ENCODE measurements at regions not wholly inside any gene's neighbourhood (a gene's known extent, or its start where the extent isn't known, plus 50 kb on each side); places are given as distances from the start of the nearest gene placed in this dataset.

DNA sequence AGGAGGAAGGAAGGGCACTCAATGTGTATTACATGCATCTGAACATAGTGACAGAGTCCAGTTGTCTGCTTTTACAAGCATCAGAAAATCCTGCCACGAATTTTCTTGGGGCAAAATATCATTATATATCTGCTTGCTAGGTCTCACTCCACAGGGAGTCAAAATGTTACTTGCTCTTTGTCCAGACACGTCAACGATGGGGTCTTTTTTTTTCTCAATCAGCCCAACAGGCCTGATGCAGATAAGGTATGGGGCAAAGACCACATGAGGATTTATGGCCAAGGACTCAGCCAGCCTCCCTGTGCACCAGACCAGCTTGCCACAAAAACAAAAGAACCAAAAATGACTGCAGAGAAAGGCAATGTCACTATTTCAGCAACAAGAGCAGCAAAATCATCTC lies 323.4 kb upstream of the PKDCC start:
- no peak overlapping the region for H3K4me3 ChIP-seq (replicated peaks in 1 of 2; ENCODE audit: low read depth in 2 of 2, low read length in 2 of 2)
- no peak for DNase-seq (ENCODE audit: low read depth in 2 of 2)
- TF ChIP-seq, protein P1, sequence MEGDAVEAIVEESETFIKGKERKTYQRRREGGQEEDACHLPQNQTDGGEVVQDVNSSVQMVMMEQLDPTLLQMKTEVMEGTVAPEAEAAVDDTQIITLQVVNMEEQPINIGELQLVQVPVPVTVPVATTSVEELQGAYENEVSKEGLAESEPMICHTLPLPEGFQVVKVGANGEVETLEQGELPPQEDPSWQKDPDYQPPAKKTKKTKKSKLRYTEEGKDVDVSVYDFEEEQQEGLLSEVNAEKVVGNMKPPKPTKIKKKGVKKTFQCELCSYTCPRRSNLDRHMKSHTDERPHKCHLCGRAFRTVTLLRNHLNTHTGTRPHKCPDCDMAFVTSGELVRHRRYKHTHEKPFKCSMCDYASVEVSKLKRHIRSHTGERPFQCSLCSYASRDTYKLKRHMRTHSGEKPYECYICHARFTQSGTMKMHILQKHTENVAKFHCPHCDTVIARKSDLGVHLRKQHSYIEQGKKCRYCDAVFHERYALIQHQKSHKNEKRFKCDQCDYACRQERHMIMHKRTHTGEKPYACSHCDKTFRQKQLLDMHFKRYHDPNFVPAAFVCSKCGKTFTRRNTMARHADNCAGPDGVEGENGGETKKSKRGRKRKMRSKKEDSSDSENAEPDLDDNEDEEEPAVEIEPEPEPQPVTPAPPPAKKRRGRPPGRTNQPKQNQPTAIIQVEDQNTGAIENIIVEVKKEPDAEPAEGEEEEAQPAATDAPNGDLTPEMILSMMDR (IDR thresholded peaks at IDR 0.05; ENCODE audit: low read depth, low read length): no peak

DNA sequence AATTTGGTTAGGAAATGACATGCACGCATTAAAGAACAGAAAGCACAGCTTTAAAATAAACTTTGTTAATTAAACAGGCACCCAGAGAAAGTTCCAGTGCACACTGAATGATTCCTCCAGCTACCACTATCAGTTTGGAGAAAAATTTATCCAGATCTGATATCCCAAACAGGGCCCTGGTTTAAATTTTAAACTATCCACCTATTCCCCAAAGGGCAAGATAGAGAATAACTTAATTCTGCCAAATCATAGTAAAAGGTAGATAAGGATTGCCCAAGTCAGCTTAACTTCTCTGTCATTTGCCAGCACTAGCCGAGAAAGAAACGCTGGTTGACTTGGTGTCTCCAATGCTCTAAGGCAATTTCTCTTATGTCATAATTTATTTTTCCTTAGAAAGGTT lies 321.9 kb upstream of the PKDCC start:
- H3K4me3 ChIP-seq (replicated peaks in 1 of 2; ENCODE audit: low read depth in 2 of 2, low read length in 2 of 2): no peak overlapping the region
- TF ChIP-seq, protein P1 (IDR thresholded peaks at IDR 0.05; ENCODE audit: low read depth, low read length): no peak

DNA sequence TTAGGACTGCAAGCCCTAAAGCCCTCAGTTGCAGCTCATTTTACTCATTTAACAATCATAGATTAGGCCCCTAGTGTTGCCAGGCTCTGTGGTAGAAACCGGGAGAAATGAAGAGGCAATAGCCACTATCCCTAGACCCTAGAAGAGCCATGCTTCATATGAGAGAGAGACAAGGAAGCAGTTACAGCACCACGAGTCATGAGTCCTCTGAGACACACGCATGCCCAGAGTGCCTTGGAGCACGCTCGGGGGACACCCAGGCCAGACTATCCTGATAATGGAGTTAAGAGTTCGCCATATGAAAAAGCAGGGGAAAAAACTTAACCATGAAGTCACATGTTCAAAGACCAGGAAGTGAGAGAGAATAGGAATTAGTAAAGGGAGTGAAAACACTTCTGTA lies 321.5 kb upstream of the PKDCC start:
- H3K4me3 ChIP-seq (replicated peaks in 1 of 2; ENCODE audit: low read depth in 2 of 2, low read length in 2 of 2): no peak overlapping the region
- DNase-seq (ENCODE audit: low read depth in 2 of 2): peak in 1 of 2 donors; percentile 31
- TF ChIP-seq, protein P1 (IDR thresholded peaks at IDR 0.05; ENCODE audit: low read depth, low read length): no peak

More for the DNA sequence above, 321.9 kb upstream of the PKDCC start:
- DNase-seq (ENCODE audit: low read depth in 2 of 2): no peak

DNA sequence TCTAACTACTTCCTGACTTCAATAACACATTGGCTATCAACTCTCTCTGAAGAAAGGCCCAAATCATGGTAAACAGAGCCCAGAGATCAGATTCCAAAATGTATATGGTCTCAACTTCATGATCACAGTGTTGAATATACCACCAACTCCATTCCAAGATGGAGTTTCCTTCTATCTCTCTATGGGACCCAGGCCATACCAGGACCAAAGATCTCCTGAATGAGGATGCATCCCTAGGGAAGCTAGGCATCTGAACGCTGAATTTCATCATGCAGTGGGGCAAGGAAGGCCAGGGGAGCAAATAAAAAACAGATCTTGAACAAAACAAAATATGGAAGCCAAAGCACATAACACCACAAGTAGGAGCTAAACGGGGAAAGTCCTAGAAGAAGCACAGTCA lies 320.7 kb upstream of the PKDCC start:
- H3K4me3 ChIP-seq (replicated peaks in 1 of 2; ENCODE audit: low read depth in 2 of 2, low read length in 2 of 2): no peak overlapping the region
- no peak for DNase-seq (ENCODE audit: low read depth in 2 of 2)
- TF ChIP-seq, protein P1 (IDR thresholded peaks at IDR 0.05; ENCODE audit: low read depth, low read length): no peak

DNA sequence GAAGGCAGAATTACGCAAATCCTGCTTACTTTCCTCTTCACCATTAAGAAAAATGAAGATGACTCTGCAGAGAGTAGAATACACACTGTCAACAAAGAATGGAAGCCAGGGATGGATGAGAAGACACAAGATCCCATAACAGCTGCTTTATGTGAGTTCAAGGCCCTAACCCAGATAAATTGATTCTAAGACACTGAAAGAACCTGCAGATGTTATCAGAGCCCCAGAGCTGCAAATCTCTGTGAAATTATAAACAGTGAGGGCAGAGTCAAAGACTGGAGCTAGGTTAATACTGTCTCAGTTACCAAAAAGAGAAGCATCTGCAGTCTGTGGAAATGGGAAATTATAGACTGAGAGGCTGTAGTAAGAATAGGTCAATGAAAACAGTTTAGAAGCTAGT lies 320.1 kb upstream of the PKDCC start:
- H3K4me3 ChIP-seq (replicated peaks in 1 of 2; ENCODE audit: low read depth in 2 of 2, low read length in 2 of 2): no peak overlapping the region

DNA sequence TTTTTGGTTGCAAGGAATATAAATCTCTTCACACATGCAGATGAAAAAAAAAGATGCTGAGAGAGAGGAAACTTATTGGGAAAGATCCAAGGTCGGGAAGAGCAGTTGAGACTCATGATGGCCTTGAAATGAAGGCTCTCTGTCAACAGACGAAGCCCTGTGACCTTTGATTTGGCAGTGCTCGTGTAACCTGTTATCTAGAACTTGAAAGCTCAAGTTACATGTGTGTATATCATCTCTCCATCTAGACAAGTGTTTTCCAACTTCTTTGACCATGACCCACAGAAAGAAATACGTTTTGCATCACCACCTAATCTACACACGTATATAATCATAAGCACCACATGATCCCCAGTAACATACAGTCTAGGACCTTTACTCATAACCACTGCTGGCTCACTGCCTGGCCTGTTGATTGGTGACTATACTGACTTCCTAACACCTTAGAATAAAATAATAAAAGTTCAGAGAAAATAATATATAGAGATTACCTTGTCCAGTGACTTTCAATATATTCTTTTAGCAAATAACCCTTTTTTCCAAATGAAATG lies 319.0 kb upstream of the PKDCC start:
- no peak for DNase-seq (ENCODE audit: low read depth in 2 of 2)
- no peak overlapping the region for H3K4me3 ChIP-seq (replicated peaks in 1 of 2; ENCODE audit: low read depth in 2 of 2, low read length in 2 of 2)

More for the DNA sequence above, 320.1 kb upstream of the PKDCC start:
- no peak for DNase-seq (ENCODE audit: low read depth in 2 of 2)
- TF ChIP-seq, protein P1 (IDR thresholded peaks at IDR 0.05; ENCODE audit: low read depth, low read length): no peak

More for the DNA sequence above, 319.0 kb upstream of the PKDCC start:
- TF ChIP-seq, protein P1 (IDR thresholded peaks at IDR 0.05; ENCODE audit: low read depth, low read length): no peak

All from cardiac fibroblast (primary cell).